Body of pancreas (tissue), 4 donors: ENCODE measurements at regions not wholly inside any gene's neighbourhood (a gene's known extent, or its start where the extent isn't known, plus 50 kb on each side); places are given as distances from the start of the nearest gene placed in this dataset.

Source experiments
- POLR2A ChIP-seq, 3 donors: fragments of 450-650 bp; IDR thresholded peaks; one replicate each; pipeline ENCODE4 v1.6.1; 2016; ENCODE audit warnings: antibody characterized with exemption in 3 of 3, mild to moderate bottlenecking in 2 of 3
- TF ChIP-seq, protein P1 (sequence below), 7 experiments: fragments of 450-650 bp in 4 of 7; fragments of 200-600 bp in 3 of 7; sonication (generic) in 3 of 7; IDR thresholded peaks; one replicate each; pipeline ENCODE4 v1.5.1; 2016 to 2019; ENCODE audit warnings: antibody characterized with exemption in 7 of 7

DNA sequence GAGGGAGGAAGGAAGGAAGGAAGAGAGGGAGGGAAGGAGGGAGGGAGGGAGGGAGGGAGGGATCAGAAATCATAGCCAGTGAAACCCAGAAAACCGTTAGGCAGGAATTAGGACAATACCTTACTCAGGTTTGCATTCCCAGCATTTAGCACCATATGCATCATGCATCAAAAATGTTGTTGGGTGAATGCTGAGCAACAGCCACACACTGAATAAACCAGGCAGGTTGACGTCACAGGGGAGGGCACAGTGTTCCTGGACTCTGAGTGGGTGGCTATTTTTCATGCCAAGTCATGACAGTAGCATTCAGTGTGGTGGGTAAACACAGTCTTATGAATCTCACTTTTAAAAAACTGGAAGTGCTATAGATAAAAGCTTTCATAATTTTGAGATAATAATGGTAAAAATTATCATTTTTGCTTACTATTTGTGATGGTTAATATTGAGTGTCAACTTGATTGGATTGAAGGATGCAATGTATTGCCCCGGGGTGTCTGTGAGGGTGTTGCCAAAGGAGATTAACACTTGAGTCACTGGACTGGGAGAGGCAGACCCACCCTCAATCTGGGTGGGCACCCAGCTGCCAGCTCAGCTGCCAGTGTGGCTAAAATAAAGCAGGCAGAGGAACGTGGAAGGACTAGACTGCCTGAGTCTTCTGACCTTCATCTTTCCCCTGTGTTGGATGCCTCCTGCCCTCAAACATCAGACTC is 199.1 kb upstream of the PRKCQ start:
- TF ChIP-seq POLR2A (IDR thresholded peaks at IDR 0.05), result no peak
- TF ChIP-seq, protein P1, sequence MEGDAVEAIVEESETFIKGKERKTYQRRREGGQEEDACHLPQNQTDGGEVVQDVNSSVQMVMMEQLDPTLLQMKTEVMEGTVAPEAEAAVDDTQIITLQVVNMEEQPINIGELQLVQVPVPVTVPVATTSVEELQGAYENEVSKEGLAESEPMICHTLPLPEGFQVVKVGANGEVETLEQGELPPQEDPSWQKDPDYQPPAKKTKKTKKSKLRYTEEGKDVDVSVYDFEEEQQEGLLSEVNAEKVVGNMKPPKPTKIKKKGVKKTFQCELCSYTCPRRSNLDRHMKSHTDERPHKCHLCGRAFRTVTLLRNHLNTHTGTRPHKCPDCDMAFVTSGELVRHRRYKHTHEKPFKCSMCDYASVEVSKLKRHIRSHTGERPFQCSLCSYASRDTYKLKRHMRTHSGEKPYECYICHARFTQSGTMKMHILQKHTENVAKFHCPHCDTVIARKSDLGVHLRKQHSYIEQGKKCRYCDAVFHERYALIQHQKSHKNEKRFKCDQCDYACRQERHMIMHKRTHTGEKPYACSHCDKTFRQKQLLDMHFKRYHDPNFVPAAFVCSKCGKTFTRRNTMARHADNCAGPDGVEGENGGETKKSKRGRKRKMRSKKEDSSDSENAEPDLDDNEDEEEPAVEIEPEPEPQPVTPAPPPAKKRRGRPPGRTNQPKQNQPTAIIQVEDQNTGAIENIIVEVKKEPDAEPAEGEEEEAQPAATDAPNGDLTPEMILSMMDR (IDR thresholded peaks at IDR 0.05), result no peak
